ENCODE measurements at regions not wholly inside any gene's neighbourhood (a gene's known extent, or its start where the extent isn't known, plus 50 kb on each side); places are given as distances from the start of the nearest gene placed in this dataset.
A peak's percentile ranks its signal among the peaks of the same experiment; 100 is the strongest.

- no peak for DNase-seq
Measured at GRCh38 chr4:74878323-74878722, 54.6 kb upstream of the PARM1 start.

GRCh38 chr4:74875451-74875850 is 57.5 kb upstream of the PARM1 start:
- no peak for DNase-seq

GRCh38 chr4:74874753-74875367 is 58.1 kb upstream of the PARM1 start:
- peak; percentile 34 for DNase-seq

GRCh38 chr4:74873545-74874301 is 59.2 kb upstream of the PARM1 start:
- DNase-seq = peak; percentile 35

- DNase-seq = peak; percentile 61
Measured at GRCh38 chr4:74858921-74859562, 64.7 kb upstream of the BTC start.

- no peak for DNase-seq
Measured at GRCh38 chr4:74855879-74856278, 61.6 kb upstream of the BTC start.

GRCh38 chr4:74848774-74849173 is 54.5 kb upstream of the BTC start:
- DNase-seq = no peak

- DNase-seq = no peak
Measured at GRCh38 chr4:74845834-74846233, 51.5 kb upstream of the BTC start.
